Ascending aorta (tissue), 2 donors: ENCODE measurements at regions not wholly inside any gene's neighbourhood (a gene's known extent, or its start where the extent isn't known, plus 50 kb on each side); places are given as distances from the start of the nearest gene placed in this dataset.
"Not testable (repeated sequence)": the region's sequence is repeated elsewhere in the genome, so short reads cannot be mapped to it uniquely, and the experiment has no call there.

Experiments
- DNase-seq, 2 donors: peaks; one replicate each; pipeline ENCODE4 v3.0.0-alpha.2; 2019; ENCODE audit warnings: low spot score in 2 of 2
- H3K27ac ChIP-seq, 2 donors: fragments of 200-600 bp; sonication (generic); one replicate each; pipeline ENCODE4 v1.5.1; 2016 to 2017; ENCODE audit warnings: mild to moderate bottlenecking in 1 of 2
- H3K27me3 ChIP-seq: fragments of 200-600 bp; sonication (generic); one replicate; pipeline ENCODE4 v1.5.1; 2017
- H3K36me3 ChIP-seq, 2 donors: fragments of 200-600 bp; sonication (generic); one replicate each; pipeline ENCODE4 v1.5.1; 2016
- H3K4me1 ChIP-seq, 2 donors: fragments of 200-600 bp; sonication (generic); one replicate each; pipeline ENCODE4 v1.5.1; 2016 to 2017; ENCODE audit warnings: mild to moderate bottlenecking in 1 of 2
- H3K4me3 ChIP-seq, 2 donors: fragments of 200-600 bp; sonication (generic); one replicate each; pipeline ENCODE4 v1.5.1; 2016 to 2017; ENCODE audit warnings: mild to moderate bottlenecking in 1 of 2
- H3K9me3 ChIP-seq, 2 donors: fragments of 200-600 bp; sonication (generic); one replicate each; pipeline ENCODE4 v1.5.1; 2016
- intact Hi-C: fragments of 100-400 bp; cut with DNase I; formaldehyde crosslinking; loops from one replicate; pipeline ENCODE4 v1.15.1; 2023
- TF ChIP-seq, protein P1 (sequence below), 3 experiments: fragments of 200-600 bp in 2 of 3; fragments of 450-650 bp in 1 of 3; sonication (generic) in 2 of 3; IDR thresholded peaks; one replicate each; pipeline ENCODE4 v1.5.1; 2016 to 2019; ENCODE audit warnings: antibody characterized with exemption in 3 of 3, mild to moderate bottlenecking in 1 of 3, moderate library complexity in 1 of 3

DNA sequence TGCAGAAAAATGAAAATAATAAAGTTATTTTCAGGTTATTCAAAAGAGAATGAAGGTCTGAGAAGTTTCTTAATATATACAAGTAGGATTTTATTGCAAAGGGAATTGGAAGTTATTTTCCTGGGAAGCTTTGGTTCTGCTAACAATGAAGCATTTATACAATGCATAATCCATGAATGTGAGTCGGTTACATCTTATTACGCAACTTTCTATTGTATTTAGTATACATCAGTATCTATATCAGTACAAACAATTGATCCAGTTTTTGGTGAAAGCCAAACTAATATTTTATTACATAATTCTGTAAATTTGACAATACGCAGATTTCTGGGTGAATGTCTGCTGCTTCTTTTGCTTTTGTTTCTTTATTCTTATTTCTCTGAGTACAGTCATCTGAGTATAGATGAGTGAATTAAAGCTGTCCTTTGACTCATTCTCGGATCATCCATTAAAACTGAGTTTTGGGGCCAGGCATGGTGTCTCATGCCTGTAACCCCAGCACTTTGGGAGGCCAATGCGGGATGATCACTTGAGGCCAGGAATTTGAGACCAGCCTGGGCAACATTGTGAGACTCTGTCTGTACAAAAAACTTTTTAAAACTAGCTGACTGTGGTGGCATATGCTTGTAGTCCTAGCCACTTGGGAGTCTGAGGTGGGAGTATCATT is 108.5 kb downstream of the SOCS6 start:
- no peaks in the 10 kb centered on the region for H3K27me3 ChIP-seq
- TF ChIP-seq, protein P1, sequence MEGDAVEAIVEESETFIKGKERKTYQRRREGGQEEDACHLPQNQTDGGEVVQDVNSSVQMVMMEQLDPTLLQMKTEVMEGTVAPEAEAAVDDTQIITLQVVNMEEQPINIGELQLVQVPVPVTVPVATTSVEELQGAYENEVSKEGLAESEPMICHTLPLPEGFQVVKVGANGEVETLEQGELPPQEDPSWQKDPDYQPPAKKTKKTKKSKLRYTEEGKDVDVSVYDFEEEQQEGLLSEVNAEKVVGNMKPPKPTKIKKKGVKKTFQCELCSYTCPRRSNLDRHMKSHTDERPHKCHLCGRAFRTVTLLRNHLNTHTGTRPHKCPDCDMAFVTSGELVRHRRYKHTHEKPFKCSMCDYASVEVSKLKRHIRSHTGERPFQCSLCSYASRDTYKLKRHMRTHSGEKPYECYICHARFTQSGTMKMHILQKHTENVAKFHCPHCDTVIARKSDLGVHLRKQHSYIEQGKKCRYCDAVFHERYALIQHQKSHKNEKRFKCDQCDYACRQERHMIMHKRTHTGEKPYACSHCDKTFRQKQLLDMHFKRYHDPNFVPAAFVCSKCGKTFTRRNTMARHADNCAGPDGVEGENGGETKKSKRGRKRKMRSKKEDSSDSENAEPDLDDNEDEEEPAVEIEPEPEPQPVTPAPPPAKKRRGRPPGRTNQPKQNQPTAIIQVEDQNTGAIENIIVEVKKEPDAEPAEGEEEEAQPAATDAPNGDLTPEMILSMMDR (IDR thresholded peaks at IDR 0.05): no peak
- H3K9me3 ChIP-seq: no peaks in the 10 kb centered on the region
- no peak for DNase-seq
- H3K4me3 ChIP-seq: no peak overlapping the region
- H3K36me3 ChIP-seq: no peaks in the 10 kb centered on the region
- no peak overlapping the region for H3K27ac ChIP-seq
- no peaks in the 10 kb centered on the region for H3K4me1 ChIP-seq
- intact Hi-C loops: no loop called here

DNA sequence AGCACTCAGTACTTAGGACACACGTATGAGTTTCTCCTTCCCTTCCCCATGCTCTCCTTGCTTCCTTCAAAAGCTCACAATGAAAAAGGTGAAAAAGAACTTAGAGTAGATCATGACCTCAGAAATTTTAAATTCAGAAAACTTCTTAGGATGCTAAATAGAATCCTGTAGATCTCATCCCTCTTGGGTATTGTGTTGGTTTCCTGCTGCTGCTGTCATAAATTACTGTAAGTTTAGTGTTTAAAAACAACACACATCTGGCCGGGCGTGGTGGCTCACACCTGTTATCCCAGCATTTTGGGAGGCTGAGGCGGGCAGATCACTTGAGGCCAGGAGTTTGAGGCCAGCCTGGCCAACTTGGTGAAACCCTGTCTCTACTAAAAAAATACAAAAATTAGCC is 106.9 kb downstream of the SOCS6 start:
- H3K27me3 ChIP-seq, DNase-seq, H3K4me1 ChIP-seq, intact Hi-C loops, H3K9me3 ChIP-seq, H3K36me3 ChIP-seq, H3K27ac ChIP-seq, H3K4me3 ChIP-seq: not testable (repeated sequence)

DNA sequence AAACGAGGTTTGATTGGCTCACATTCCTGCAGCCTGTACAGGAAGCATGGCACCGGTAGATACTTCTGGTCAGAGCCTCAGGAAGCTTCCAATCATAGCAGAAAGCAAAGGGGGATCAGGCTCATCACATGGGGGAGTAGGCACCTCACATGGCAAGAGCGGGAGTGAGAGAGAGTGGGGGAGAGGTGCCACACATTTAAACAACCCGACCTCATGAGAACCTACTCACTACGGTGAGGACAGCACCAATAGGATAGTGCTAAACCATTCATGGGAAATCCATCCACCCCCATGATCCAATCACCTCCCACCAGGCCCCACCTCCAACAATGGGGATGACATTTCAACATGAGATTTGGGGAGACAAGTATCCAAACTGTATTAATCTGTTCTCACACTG is 105.8 kb downstream of the SOCS6 start:
- Histone ChIP-seq H3K36me3 (no peaks in the 10 kb centered on the region), H3K27me3 (no peaks in the 10 kb centered on the region), H3K27ac (no peak overlapping the region), H3K4me1 (no peaks in the 10 kb centered on the region), H3K9me3 (no peaks in the 10 kb centered on the region), H3K4me3 (no peak overlapping the region)
- DNase-seq: no peak
- TF ChIP-seq, protein P1 (IDR thresholded peaks at IDR 0.05): no peak
- intact Hi-C loops: no loop called here

DNA sequence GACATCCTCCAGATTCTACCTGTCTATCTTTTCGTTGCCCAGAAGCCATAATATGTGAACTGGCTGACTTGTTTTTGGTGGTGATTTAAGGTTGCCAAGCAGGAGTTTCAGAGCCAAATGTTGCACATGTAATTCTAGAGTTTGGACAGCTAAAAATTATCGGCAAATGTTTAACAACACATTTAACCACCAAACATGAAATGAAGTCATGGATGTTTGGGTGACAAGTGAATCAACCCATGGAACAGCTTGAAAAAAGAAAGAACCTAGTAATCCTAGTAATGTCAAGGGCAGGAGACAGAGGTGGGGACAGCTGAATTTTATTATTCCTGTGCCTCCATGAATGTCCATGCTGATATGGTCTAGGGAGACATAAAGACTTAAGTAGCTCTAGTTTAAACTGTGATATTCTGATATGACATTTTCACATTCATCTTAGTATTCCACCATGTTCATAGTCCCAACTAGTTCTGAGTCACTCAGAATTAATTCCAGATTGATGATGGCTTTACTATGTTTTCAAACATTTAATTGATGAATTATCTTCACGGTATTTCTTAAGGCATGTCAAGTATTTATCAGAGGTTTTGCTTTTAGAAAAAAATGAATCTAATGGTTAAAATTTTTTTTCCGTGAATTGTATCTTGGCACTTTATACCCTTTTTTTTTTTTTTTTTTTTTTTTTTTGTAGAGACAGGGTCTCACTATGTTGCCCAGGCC is 101.7 kb downstream of the SOCS6 start:
- Histone ChIP-seq H3K9me3 (no peaks in the 10 kb centered on the region), H3K27me3 (no peaks in the 10 kb centered on the region), H3K27ac (no peak overlapping the region), H3K4me3 (no peak overlapping the region), H3K4me1 (no peaks in the 10 kb centered on the region), H3K36me3 (no peaks in the 10 kb centered on the region)
- intact Hi-C loops: no loop called here
- no peak for DNase-seq
- TF ChIP-seq, protein P1 (IDR thresholded peaks at IDR 0.05): no peak

DNA sequence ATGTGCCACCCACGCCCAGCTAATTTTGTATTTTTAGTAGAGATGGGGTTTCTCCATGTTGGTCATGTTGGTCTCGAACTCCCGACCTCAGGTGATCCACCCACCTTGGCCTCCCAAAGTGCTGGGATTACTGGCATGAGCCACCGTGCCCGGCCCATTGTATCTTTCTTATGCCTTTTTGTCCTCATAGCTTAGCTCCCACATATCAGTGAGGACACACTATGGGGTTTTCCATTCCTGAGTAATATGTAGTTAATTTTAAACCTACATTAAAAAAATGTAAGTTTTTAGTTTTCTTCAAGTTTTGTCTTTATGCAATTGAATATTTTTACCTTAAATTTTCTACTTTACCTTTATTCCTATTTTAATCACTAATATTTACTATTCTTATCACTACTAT is 100.2 kb downstream of the SOCS6 start:
- H3K27ac ChIP-seq, intact Hi-C loops, H3K4me1 ChIP-seq, H3K36me3 ChIP-seq, H3K27me3 ChIP-seq, H3K4me3 ChIP-seq, H3K9me3 ChIP-seq, DNase-seq: not testable (repeated sequence)

DNA sequence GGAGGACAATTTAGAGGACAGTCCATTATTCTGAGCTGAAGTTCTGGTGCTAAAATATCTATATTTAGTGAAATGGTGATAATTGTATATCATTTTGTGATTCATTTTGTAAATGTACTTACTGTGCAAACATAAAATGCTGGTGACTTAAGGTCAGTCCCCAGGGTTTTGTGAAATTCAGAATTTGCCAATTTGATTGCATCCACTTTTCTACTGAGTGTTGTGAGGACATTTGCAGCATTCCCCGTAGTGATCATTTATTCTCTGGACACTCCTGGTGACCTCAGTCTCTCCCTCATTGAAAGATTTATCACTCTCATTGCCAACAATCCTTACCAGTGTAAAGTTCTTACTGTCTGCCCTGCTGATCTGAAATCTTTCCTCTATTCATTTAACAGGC is 98.2 kb downstream of the SOCS6 start:
- TF ChIP-seq, protein P1 (IDR thresholded peaks at IDR 0.05): no peak
- Histone ChIP-seq H3K4me1 (no peaks in the 10 kb centered on the region), H3K27me3 (no peaks in the 10 kb centered on the region), H3K4me3 (no peak overlapping the region), H3K36me3 (no peaks in the 10 kb centered on the region), H3K9me3 (no peaks in the 10 kb centered on the region), H3K27ac (no peak overlapping the region)
- DNase-seq: no peak
- intact Hi-C loops: no loop called here
